Lung (tissue), 11 donors: ENCODE measurements at regions not wholly inside any gene's neighbourhood (a gene's known extent, or its start where the extent isn't known, plus 50 kb on each side); places are given as distances from the start of the nearest gene placed in this dataset.
A peak's percentile ranks its signal among the peaks of the same experiment; 100 is the strongest.

Source experiments
- ATAC-seq: fragments of 200-7000 bp; cut with Tn5 transposase; one replicate; pipeline ENCODE4 v1.9.1; 2020; ENCODE audit warnings: moderate number of reproducible peaks; ENCODE audit not compliant: insufficient read depth, low FRiP score
- DNase-seq, 3 donors: peaks; one replicate each; pipeline ENCODE4 v3.0.0-alpha.2; 2013 to 2017
- H3K27ac ChIP-seq, 2 donors: one replicate each; pipeline ENCODE4 v1.5.1; 2013; ENCODE audit warnings: mild to moderate bottlenecking in 2 of 2, moderate library complexity in 2 of 2, control low read depth in 1 of 2, inconsistent platforms in 1 of 2, low read depth in 1 of 2, low read length in 1 of 2
- H3K27me3 ChIP-seq, 3 donors: one replicate each; pipeline ENCODE4 v1.5.1; 2013; ENCODE audit warnings: low read length in 2 of 3; ENCODE audit not compliant: control insufficient read depth in 3 of 3, insufficient read depth in 3 of 3
- H3K36me3 ChIP-seq, 4 donors: one replicate each; pipeline ENCODE4 v1.5.1; 2013; ENCODE audit warnings: low read length in 4 of 4, mild to moderate bottlenecking in 1 of 4, moderate library complexity in 1 of 4; ENCODE audit not compliant: control insufficient read depth in 4 of 4, insufficient read depth in 4 of 4
- H3K4me1 ChIP-seq, 5 donors: one replicate each; pipeline ENCODE4 v1.5.1; 2013; ENCODE audit warnings: low read length in 5 of 5, mild to moderate bottlenecking in 2 of 5, moderate library complexity in 1 of 5; ENCODE audit not compliant: control insufficient read depth in 5 of 5, insufficient read depth in 5 of 5
- H3K4me3 ChIP-seq: one replicate; pipeline ENCODE4 v1.5.1; 2013; ENCODE audit warnings: mild to moderate bottlenecking, control low read depth, moderate library complexity
- H3K9ac ChIP-seq, 2 donors: one replicate each; pipeline ENCODE4 v1.5.1; 2013; ENCODE audit warnings: low read length in 2 of 2, control low read depth in 1 of 2; ENCODE audit not compliant: insufficient read depth in 1 of 2
- H3K9me3 ChIP-seq, 4 donors: one replicate each; pipeline ENCODE4 v1.5.1; 2013; ENCODE audit warnings: low read length in 3 of 4, mild to moderate bottlenecking in 1 of 4, moderate library complexity in 1 of 4; ENCODE audit not compliant: control insufficient read depth in 4 of 4, insufficient read depth in 3 of 4
- CTCF ChIP-seq: IDR thresholded peaks from 2 replicates; pipeline ENCODE4 v1.5.1; 2012; ENCODE audit warnings: mild to moderate bottlenecking; ENCODE audit errors: control extremely low read depth, extremely low read depth
- WGBS, 2 donors: extraction: QIAGEN DNeasy Blood & Tissue Kit; methylation state at CpG; one replicate each; pipeline ENCODE4 v1.1.7; 2013; 5-methylcytosine and 5-hydroxymethylcytosine counted together
- donor health status: control.
- donor health status: control.
- donor health status: Bipolar disorder and iron deficiency.
- donor health status: healthy.
- donor health status: DM: yes; HTN: yes; CAD: no.

- H3K9me3 ChIP-seq, result no peaks in the 10 kb centered on the region
- no peak for ATAC-seq
- no peak for DNase-seq
- 94 to 96% methylated on average over 5 of the region's 5 CpGs for WGBS, 2 donors
- H3K4me3 ChIP-seq, result no peak overlapping the region
- no peak overlapping the region for H3K9ac ChIP-seq
- peaks cover 0 to 6% (median 0%) of the 10 kb centered on the region in 5 donors for H3K4me1 ChIP-seq
- TF ChIP-seq CTCF, result no peak
- H3K27ac ChIP-seq, result no peak overlapping the region
- H3K27me3 ChIP-seq, result no peaks in the 10 kb centered on the region
- H3K36me3 ChIP-seq, result no peaks in the 10 kb centered on the region
Observed at GRCh38 chr10:24006741-24007140, 202.2 kb upstream of the KIAA1217 start.

- Histone ChIP-seq H3K27me3 (no peaks in the 10 kb centered on the region), H3K4me3 (no peak overlapping the region), H3K9ac (no peak overlapping the region), H3K9me3 (no peaks in the 10 kb centered on the region), H3K36me3 (no peaks in the 10 kb centered on the region), H3K4me1 (peaks cover 0 to 6% (median 0%) of the 10 kb centered on the region in 5 donors), H3K27ac (peak overlapping the region in 1 of 2 donors; percentile 51)
- WGBS, 2 donors, result 78 to 87% methylated on average over 3 of the region's 3 CpGs
- no peak for ATAC-seq
- DNase-seq, result no peak
- TF ChIP-seq CTCF, result no peak
Observed at GRCh38 chr10:24007359-24007758, 201.6 kb upstream of the KIAA1217 start.

GRCh38 chr10:24008164-24009091, 200.5 kb upstream of the KIAA1217 start:
- H3K4me3 ChIP-seq, result no peak overlapping the region
- 41 to 47% methylated on average over 13 of the region's 13 CpGs for WGBS, 2 donors
- H3K9me3 ChIP-seq, result no peaks in the 10 kb centered on the region
- ATAC-seq (no peak), DNase-seq (peak in 2 of 3 donors; percentile 24 to 29)
- peaks cover 0 to 6% (median 0%) of the 10 kb centered on the region in 5 donors for H3K4me1 ChIP-seq
- no peak overlapping the region for H3K9ac ChIP-seq
- H3K36me3 ChIP-seq, result no peaks in the 10 kb centered on the region
- H3K27me3 ChIP-seq, result no peaks in the 10 kb centered on the region
- H3K27ac ChIP-seq, result peak overlapping the region in 1 of 2 donors; percentile 38
- TF ChIP-seq CTCF, result no peak
